Esophagus (tissue), 2 donors: ENCODE measurements at regions not wholly inside any gene's neighbourhood (a gene's known extent, or its start where the extent isn't known, plus 50 kb on each side); places are given as distances from the start of the nearest gene placed in this dataset.

Experiments
- H3K27ac ChIP-seq, 2 donors: one replicate each; pipeline ENCODE4 v1.5.1; 2013; ENCODE audit warnings: low read depth in 2 of 2, mild to moderate bottlenecking in 2 of 2, inconsistent platforms in 1 of 2, low read length in 1 of 2, moderate library complexity in 1 of 2
- H3K27me3 ChIP-seq, 2 donors: one replicate each; pipeline ENCODE4 v1.6.1; 2013; ENCODE audit warnings: low read length in 2 of 2, control low read depth in 1 of 2, mild to moderate bottlenecking in 1 of 2; ENCODE audit not compliant: insufficient read depth in 2 of 2, control insufficient read depth in 1 of 2
- H3K36me3 ChIP-seq, 2 donors: one replicate each; pipeline ENCODE4 v1.6.1; 2013; ENCODE audit warnings: low read length in 1 of 2; ENCODE audit not compliant: control insufficient read depth in 2 of 2, insufficient read depth in 2 of 2
- H3K4me1 ChIP-seq, 2 donors: one replicate each; pipeline ENCODE4 v1.6.1; 2013; ENCODE audit warnings: low read length in 1 of 2; ENCODE audit not compliant: control insufficient read depth in 2 of 2, insufficient read depth in 2 of 2
- H3K4me3 ChIP-seq, 2 donors: one replicate each; pipeline ENCODE4 v1.5.1; 2013; ENCODE audit warnings: low read length in 2 of 2, mild to moderate bottlenecking in 2 of 2, low read depth in 1 of 2, moderate library complexity in 1 of 2
- H3K9me3 ChIP-seq, 2 donors: one replicate each; pipeline ENCODE4 v1.6.1; 2013; ENCODE audit warnings: mild to moderate bottlenecking in 2 of 2, low read depth in 1 of 2, low read length in 1 of 2, moderate library complexity in 1 of 2; ENCODE audit not compliant: control insufficient read depth in 2 of 2, insufficient read depth in 1 of 2
- WGBS, 2 donors: extraction: QIAGEN DNeasy Blood & Tissue Kit; methylation state at CpG; one replicate each; pipeline ENCODE4 v1.1.7; 2013; 5-methylcytosine and 5-hydroxymethylcytosine counted together
- donor health status: healthy with polysubstance abuse.
- donor health status: Bipolar disorder and iron deficiency.

DNA sequence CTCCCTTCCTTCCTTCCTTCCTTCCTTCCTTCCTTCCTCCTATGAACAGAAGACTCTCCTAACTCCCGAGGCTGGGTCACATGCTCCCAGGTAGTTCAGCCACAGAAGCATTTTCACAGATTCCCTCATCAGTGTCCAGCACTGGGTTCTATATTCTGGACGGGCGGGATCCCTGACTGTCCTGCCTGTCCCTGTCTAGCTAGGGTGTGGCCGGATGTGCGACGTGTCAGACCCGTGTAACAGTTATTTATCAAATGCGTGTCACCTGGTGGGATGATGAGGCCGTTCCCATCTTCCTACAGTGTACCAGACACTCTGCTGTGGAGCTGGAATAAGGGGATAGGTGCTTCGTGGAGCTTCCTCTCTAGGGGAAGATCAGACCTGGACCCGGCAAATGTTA is 901.0 kb downstream of the BRD1 start:
- Histone ChIP-seq H3K9me3 (peaks cover 0 to 3% of the 10 kb centered on the region in 2 donors), H3K36me3 (no peaks in the 10 kb centered on the region), H3K4me3 (no peak overlapping the region), H3K27me3 (no peaks in the 10 kb centered on the region), H3K27ac (no peak overlapping the region), H3K4me1 (no peaks in the 10 kb centered on the region)
- 56% methylated on average over 11 of the region's 11 CpGs for WGBS, 2 donors

DNA sequence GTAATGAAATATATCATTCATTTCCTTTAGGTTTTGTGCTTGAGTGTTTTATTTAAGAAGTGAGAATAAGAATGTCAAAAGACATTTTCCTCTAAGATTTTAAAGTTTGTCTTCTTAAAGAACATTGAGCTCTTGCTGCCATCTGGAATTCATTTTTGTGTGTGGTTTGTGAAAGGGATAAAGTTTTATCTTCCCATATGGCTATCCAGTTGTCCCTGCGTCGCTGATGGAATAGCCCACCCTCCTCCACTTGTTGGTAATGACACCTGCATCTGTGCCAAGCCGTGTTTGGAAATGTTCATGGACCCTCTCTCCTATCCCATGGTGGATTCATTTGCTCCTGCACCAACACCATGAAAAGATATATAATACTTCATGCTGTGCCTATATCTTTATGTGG is 901.5 kb downstream of the BRD1 start:
- 77 to 78% methylated on average over 3 of the region's 3 CpGs for WGBS, 2 donors
- H3K27me3 ChIP-seq: no peaks in the 10 kb centered on the region

DNA sequence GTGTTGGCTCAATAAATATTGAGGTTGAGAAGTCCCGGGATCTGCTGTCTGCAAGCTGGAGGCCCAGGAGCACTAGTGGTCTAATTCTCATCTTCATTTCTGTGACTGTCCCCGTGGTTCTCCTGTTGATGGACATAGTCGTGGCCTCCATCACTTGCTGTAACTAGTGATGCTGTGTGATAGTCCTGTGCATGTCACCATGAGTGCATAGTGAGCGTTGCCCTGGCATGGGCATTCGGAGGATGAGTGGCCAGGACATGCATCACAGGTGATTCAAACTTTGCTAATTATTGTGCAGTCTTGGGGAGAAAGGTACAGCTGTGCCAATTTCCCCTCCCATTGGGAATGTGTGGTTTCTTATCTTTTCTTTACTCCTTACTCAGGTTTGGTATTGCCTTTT is 902.2 kb downstream of the BRD1 start:
- Histone ChIP-seq H3K27me3 (no peaks in the 10 kb centered on the region), H3K36me3 (no peaks in the 10 kb centered on the region), H3K4me1 (no peaks in the 10 kb centered on the region), H3K27ac (no peak overlapping the region), H3K4me3 (no peak overlapping the region), H3K9me3 (peaks cover 0 to 3% of the 10 kb centered on the region in 2 donors)
- WGBS, 2 donors: 74 to 81% methylated on average over 5 of the region's 5 CpGs

More for the DNA sequence above, 901.5 kb downstream of the BRD1 start:
- Histone ChIP-seq H3K36me3 (no peaks in the 10 kb centered on the region), H3K4me1 (no peaks in the 10 kb centered on the region), H3K4me3 (no peak overlapping the region), H3K27ac (no peak overlapping the region), H3K9me3 (peaks cover 0 to 3% of the 10 kb centered on the region in 2 donors)

DNA sequence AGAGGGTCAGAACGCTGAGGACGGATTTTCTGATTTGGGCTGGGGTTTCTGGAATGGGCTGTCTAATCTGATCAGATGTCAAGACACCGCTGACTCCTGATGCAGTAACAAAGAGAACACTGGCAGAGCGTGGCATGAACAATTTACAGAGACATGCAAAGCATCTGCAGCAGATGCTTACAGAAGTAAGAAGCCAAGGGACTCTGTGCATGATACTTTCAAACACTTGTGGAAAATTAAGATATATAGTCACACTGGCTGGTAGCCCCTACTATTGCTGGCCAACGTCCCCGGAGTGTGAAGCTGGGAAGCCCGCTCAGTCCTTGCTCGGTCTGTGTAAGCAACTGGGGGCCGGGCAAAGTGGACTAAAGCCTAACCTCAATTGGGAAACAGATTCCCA is 903.7 kb downstream of the BRD1 start:
- H3K4me3 ChIP-seq: no peak overlapping the region
- WGBS, 2 donors: 66 to 76% methylated on average over 9 of the region's 9 CpGs
- no peaks in the 10 kb centered on the region for H3K27me3 ChIP-seq
- H3K4me1 ChIP-seq: no peaks in the 10 kb centered on the region
- H3K36me3 ChIP-seq: no peaks in the 10 kb centered on the region
- no peak overlapping the region for H3K27ac ChIP-seq
- H3K9me3 ChIP-seq: peaks cover 0 to 3% of the 10 kb centered on the region in 2 donors

DNA sequence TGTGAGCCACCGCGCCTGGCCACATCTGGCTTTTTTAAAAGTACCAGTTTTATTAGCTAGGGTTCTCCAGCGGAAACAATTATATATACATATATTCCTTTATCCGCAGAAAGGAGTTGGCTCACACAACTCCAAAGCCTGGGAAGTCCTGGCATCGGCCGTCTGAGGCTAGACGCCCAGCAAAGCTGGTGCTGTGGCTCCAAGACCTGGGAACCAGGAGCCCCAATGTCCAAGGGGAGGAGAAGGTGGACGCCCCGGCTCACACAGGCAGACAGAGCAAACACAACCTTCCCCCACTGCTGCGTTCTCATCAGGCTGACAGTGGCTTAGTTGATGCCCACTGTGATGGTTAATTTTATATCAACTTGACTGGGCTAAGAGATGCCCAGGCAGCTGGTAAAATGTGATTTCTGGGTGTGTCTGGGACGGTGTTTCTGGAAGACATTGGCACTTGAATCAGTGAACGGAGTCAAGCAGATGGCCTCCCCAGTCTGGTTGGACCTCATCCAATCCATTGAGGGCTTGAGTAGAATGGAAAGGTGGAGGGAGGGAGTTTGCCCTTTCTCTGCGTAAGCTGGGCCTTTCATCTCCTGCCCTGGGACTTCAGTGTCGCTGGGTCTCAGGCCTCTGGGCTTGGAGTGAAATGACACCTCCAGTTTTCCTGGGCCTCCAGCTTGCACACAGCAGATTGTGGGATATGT is 904.4 kb downstream of the BRD1 start:
- no peaks in the 10 kb centered on the region for H3K36me3 ChIP-seq
- no peak overlapping the region for H3K27ac ChIP-seq
- H3K9me3 ChIP-seq: peaks cover 0 to 3% of the 10 kb centered on the region in 2 donors
- H3K27me3 ChIP-seq: no peaks in the 10 kb centered on the region
- H3K4me3 ChIP-seq: no peak overlapping the region
- no peaks in the 10 kb centered on the region for H3K4me1 ChIP-seq
- WGBS, 2 donors: 82 to 88% methylated on average over 14 of the region's 14 CpGs

DNA sequence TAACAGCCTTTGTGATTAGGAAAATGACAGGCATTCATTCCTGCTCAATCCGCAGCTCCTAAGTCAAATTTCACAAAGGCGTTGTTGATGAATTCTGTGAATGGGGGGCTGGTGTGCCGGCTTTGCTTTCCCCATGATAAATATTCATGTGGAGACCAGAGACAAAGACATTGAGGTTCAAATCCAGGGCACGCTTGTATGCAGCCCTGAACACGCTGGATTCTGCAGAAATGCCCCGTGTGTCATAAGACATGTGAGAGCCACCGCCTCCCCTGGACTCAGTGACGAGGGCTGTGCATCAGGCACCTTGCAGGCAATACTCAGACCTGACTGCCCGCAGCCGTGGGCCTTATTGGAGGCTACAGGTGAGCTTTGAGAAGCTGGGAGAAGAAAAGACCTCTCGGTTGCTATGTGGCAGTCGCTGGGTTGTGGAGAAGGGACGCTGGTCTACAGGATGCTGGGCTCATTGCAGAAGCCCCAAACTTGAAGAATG is 906.2 kb downstream of the BRD1 start:
- Histone ChIP-seq H3K4me1 (no peaks in the 10 kb centered on the region), H3K27me3 (no peaks in the 10 kb centered on the region), H3K4me3 (no peak overlapping the region), H3K36me3 (no peaks in the 10 kb centered on the region), H3K27ac (no peak overlapping the region), H3K9me3 (peaks cover 0 to 3% of the 10 kb centered on the region in 2 donors)
- WGBS, 2 donors: 79% methylated on average over 13 of the region's 13 CpGs

DNA sequence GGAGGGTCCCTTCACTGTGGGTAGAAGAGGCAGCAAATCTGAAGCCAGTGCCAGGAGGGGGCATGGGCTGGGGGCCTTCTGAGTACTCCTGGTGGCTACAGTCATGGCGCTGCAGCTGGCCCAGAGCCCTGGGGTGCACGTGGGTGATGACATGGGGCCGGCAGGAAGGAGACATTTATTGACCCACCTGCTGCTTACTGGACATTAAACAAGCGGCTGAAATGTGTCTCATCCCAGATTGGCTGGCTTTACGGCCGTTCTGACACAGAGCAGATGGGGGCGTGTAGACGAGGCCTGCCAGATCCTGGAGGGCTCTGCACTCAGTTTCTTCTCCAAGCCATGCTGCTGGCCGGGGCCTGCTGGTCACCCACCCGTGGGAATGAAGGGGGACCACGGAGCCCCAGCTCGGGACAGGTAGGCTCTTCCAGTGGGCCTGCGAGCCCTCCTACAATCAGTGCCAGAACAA is 906.9 kb downstream of the BRD1 start:
- Histone ChIP-seq H3K27ac (no peak overlapping the region), H3K9me3 (peaks cover 0 to 3% of the 10 kb centered on the region in 2 donors), H3K27me3 (no peaks in the 10 kb centered on the region), H3K4me3 (no peak overlapping the region), H3K4me1 (no peaks in the 10 kb centered on the region), H3K36me3 (no peaks in the 10 kb centered on the region)
- WGBS, 2 donors: 58 to 64% methylated on average over 13 of the region's 13 CpGs

DNA sequence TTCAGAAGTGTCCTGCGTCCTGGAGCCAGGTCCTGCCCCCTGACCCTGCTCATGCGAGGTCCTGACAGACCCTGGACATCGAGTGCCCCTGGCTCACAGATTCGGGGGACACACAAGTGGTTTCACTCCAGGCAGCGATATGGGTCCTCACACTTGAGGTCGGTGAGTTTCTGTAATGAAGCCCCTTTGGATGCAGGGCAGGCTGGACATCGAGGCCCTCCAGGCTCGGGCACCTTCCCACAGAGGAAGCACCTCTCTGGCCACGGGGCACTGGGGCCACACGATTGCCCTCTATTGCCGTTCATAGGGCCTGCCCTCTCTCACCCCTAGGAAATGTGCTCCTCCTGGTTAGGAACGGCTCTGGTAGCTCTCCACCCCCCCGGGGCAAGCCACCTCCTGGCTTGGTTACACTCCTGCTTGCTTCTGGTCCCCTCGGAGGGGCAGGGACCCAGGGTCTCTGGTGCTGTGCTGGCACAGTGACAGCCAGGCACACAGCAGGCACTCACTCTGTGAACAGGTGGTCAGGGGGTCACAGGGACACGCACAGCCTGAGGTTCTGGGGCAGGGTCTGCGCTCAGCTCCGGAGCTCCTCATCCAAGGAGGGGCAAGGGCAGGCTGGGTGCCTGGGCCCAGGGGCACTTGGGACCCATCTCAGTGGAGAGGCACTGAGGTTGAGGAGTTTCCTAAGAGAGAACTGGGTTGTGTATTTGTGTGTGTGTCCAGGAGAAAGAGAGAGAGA is 907.7 kb downstream of the BRD1 start:
- Histone ChIP-seq H3K27me3 (no peaks in the 10 kb centered on the region), H3K4me1 (no peaks in the 10 kb centered on the region)
- 67 to 72% methylated on average over 17 of the region's 17 CpGs for WGBS, 2 donors

DNA sequence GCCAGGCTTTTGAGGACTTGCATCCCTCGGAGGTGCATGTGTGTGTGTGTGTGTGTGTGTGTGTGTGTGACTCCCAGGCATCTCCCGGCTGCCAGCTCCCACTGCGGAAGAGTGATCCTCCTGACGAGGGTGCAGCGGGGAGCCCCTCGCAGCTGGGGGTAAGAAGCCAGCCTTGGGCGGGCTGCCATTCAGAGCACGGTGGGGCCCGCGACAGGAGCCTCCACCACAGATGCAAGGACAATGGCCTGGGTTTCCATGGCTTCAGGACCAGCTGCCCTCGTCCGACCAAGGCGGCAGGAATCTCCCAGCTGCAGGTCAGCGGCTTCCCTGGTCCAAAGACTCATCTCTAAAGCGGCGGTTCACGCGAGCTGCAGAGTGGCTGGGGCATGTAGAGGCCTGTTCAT is 908.5 kb downstream of the BRD1 start:
- H3K27ac ChIP-seq: no peak overlapping the region
- H3K27me3 ChIP-seq: no peaks in the 10 kb centered on the region
- WGBS, 2 donors: 48 to 58% methylated on average over 18 of the region's 18 CpGs
- H3K36me3 ChIP-seq: no peaks in the 10 kb centered on the region
- no peaks in the 10 kb centered on the region for H3K4me1 ChIP-seq
- H3K9me3 ChIP-seq: no peaks in the 10 kb centered on the region
- no peak overlapping the region for H3K4me3 ChIP-seq

More for the DNA sequence above, 907.7 kb downstream of the BRD1 start:
- Histone ChIP-seq H3K27ac (no peak overlapping the region), H3K4me3 (no peak overlapping the region), H3K9me3 (no peaks in the 10 kb centered on the region), H3K36me3 (no peaks in the 10 kb centered on the region)
